Osteocyte (in vitro differentiated cells): ENCODE measurements at regions not wholly inside any gene's neighbourhood (a gene's known extent, or its start where the extent isn't known, plus 50 kb on each side); places are given as distances from the start of the nearest gene placed in this dataset.
"Not testable (repeated sequence)": the region's sequence is repeated elsewhere in the genome, so short reads cannot be mapped to it uniquely, and the experiment has no call there.

Experiments used
- DNase-seq: peaks from one replicate; pipeline ENCODE4 v3.0.0; 2021; ENCODE audit warnings: mixed read lengths; ENCODE audit not compliant: unreplicated experiment; ENCODE audit errors: extremely low spot score
- H3K27ac Mint-ChIP-seq: one replicate; pipeline ENCODE4 v1.8.0; 2021; ENCODE audit warnings: mild to moderate bottlenecking, mixed read lengths; ENCODE audit not compliant: unreplicated experiment
- H3K27me3 Mint-ChIP-seq: one replicate; pipeline ENCODE4 v1.8.0; 2021; ENCODE audit warnings: mixed read lengths; ENCODE audit not compliant: unreplicated experiment
- H3K36me3 Mint-ChIP-seq: one replicate; pipeline ENCODE4 v1.8.0; 2021; ENCODE audit warnings: mixed read lengths; ENCODE audit not compliant: unreplicated experiment
- H3K4me1 Mint-ChIP-seq: one replicate; pipeline ENCODE4 v1.8.0; 2021; ENCODE audit warnings: mixed read lengths; ENCODE audit not compliant: unreplicated experiment
- H3K4me3 Mint-ChIP-seq: one replicate; pipeline ENCODE4 v1.8.0; 2021; ENCODE audit warnings: mild to moderate bottlenecking, moderate library complexity, mixed read lengths; ENCODE audit not compliant: unreplicated experiment
- H3K9me3 Mint-ChIP-seq: one replicate; pipeline ENCODE4 v1.8.0; 2021; ENCODE audit warnings: mixed read lengths; ENCODE audit not compliant: unreplicated experiment
- CTCF ChIP-seq: fragments of 200-600 bp; sonication (generic); IDR thresholded peaks from 2 replicates; pipeline ENCODE4 v1.5.0; 2021; ENCODE audit warnings: antibody characterized with exemption, mild to moderate bottlenecking, moderate library complexity

DNA sequence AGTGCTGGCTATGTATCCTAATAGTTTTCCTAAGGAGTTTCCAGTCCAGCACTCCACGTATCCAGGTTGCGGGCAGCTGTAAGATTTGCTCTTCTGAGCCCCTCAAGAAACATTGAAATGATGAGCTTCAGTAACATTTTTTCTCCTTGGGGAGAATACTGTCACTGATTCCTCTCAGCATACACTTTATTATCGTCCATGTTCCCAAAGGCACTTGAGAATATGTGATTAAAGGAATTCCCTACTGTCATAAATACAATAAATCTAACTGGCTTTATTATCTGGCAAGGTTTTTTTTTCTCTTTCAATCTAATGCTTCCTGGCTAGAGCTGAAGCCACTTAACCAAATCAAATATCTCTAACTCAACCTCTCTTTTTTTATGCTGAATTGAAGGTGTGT lies 359.2 kb upstream of the PKN2 start:
- TF ChIP-seq CTCF: no peak
- H3K27me3 Mint-ChIP-seq: no peaks in the 10 kb centered on the region
- peaks cover 8% of the 10 kb centered on the region for H3K4me1 Mint-ChIP-seq
- H3K4me3 Mint-ChIP-seq: no peak overlapping the region
- no peak overlapping the region for H3K27ac Mint-ChIP-seq
- H3K36me3 Mint-ChIP-seq: no peaks in the 10 kb centered on the region
- no peaks in the 10 kb centered on the region for H3K9me3 Mint-ChIP-seq
- no peak for DNase-seq

GRCh38 chr1:88327391-88328267 lies 356.4 kb upstream of the PKN2 start:
- DNase-seq: no peak
- Mint-ChIP-seq H3K9me3 (no peaks in the 10 kb centered on the region), H3K27me3 (no peaks in the 10 kb centered on the region), H3K36me3 (no peaks in the 10 kb centered on the region), H3K4me3 (no peak overlapping the region), H3K27ac (no peak overlapping the region), H3K4me1 (peaks cover 8% of the 10 kb centered on the region)
- no peak for TF ChIP-seq CTCF

DNA sequence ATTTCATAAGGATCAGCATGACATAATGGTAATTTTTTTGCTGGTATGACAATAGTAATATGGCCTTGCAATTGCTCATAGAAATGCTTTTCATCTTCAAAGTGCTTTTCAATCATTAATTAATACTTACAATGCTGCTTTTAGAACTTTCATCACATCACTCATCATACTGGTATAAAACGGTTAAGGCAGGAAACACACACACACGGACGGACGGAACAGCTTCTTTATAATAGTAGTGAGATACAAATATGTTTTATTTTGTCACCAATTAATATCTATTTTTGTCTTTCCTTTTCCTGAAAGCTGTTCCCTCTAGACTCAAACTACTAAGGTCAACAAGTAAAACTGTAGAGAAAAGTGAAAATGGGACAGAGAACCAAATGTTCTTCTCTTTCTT lies 353.9 kb upstream of the PKN2 start:
- Mint-ChIP-seq H3K4me1 (peaks cover 8% of the 10 kb centered on the region), H3K27ac (no peak overlapping the region), H3K9me3 (no peaks in the 10 kb centered on the region), H3K27me3 (no peaks in the 10 kb centered on the region), H3K4me3 (no peak overlapping the region), H3K36me3 (no peaks in the 10 kb centered on the region)
- TF ChIP-seq CTCF: no peak
- DNase-seq: no peak

DNA sequence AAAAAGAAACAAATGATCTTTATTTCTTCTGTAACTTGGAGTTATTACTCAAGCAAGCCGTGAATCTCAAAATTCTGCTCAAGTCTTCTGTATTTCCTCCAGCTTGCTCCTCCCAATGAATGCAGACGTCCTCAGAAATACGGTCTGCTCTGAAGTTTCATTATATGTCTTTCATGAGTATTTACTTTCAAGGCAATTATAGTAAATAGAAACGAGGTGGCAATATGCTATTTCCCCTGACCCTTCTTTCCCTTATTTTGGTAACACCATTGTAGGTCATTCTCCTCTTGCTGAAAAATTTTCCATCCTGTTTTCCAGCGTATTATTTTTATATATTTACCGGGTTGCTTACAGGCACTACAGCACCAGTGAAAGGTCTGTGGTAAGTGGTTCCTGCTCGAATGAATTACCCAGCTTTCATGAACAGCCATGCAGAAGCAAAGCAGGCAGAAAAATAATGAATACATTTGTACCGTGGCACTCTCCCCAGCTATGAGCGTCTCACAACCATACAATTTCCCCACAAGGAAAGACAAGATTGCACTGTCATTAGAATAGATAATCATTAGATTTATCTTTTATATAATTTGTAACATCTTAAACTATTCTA lies 350.9 kb upstream of the PKN2 start:
- no peak for DNase-seq
- H3K9me3 Mint-ChIP-seq: no peaks in the 10 kb centered on the region
- H3K27ac Mint-ChIP-seq: no peak overlapping the region
- no peaks in the 10 kb centered on the region for H3K36me3 Mint-ChIP-seq
- H3K27me3 Mint-ChIP-seq: peaks cover 2% of the 10 kb centered on the region
- no peak overlapping the region for H3K4me3 Mint-ChIP-seq
- H3K4me1 Mint-ChIP-seq: no peaks in the 10 kb centered on the region
- no peak for TF ChIP-seq CTCF

GRCh38 chr1:88341447-88341846 lies 342.6 kb upstream of the PKN2 start:
- Mint-ChIP-seq H3K9me3 (no peaks in the 10 kb centered on the region), H3K4me3 (no peak overlapping the region), H3K4me1 (no peaks in the 10 kb centered on the region), H3K27me3 (peaks cover 2% of the 10 kb centered on the region), H3K27ac (no peak overlapping the region), H3K36me3 (no peaks in the 10 kb centered on the region)
- DNase-seq: no peak
- no peak for TF ChIP-seq CTCF

- not testable (repeated sequence) for H3K27me3 Mint-ChIP-seq, H3K4me3 Mint-ChIP-seq, H3K4me1 Mint-ChIP-seq, H3K9me3 Mint-ChIP-seq, DNase-seq, H3K36me3 Mint-ChIP-seq, H3K27ac Mint-ChIP-seq
Measured at GRCh38 chr1:88342081-88342480, 342.0 kb upstream of the PKN2 start.
